IPS-18a (cell line): ENCODE measurements at regions not wholly inside any gene's neighbourhood (a gene's known extent, or its start where the extent isn't known, plus 50 kb on each side); places are given as distances from the start of the nearest gene placed in this dataset.

Experiments
- H3K27ac ChIP-seq: one replicate; pipeline ENCODE4 v1.5.1; 2013; ENCODE audit warnings: low read length
- H3K27me3 ChIP-seq: one replicate; pipeline ENCODE4 v1.6.1; 2013; ENCODE audit warnings: mild to moderate bottlenecking, low read length; ENCODE audit not compliant: control insufficient read depth, insufficient read depth
- H3K36me3 ChIP-seq: one replicate; pipeline ENCODE4 v1.6.1; 2013; ENCODE audit warnings: low read depth, low read length; ENCODE audit not compliant: control insufficient read depth
- H3K4me1 ChIP-seq: one replicate; pipeline ENCODE4 v1.6.1; 2013; ENCODE audit warnings: low read depth, low read length; ENCODE audit not compliant: control insufficient read depth
- H3K4me3 ChIP-seq: one replicate; pipeline ENCODE4 v1.5.1; 2013; ENCODE audit warnings: low read length
- H3K9ac ChIP-seq: one replicate; pipeline ENCODE4 v1.6.1; 2013; ENCODE audit warnings: mild to moderate bottlenecking, low read length, moderate library complexity
- H3K9me3 ChIP-seq: one replicate; pipeline ENCODE4 v1.6.1; 2013; ENCODE audit warnings: low read depth, low read length; ENCODE audit not compliant: control insufficient read depth

- H3K4me1 ChIP-seq: peaks cover 10% of the 10 kb centered on the region
- H3K9ac ChIP-seq: no peak overlapping the region
- no peak overlapping the region for H3K4me3 ChIP-seq
- no peaks in the 10 kb centered on the region for H3K36me3 ChIP-seq
- H3K27me3 ChIP-seq: no peaks in the 10 kb centered on the region
- no peak overlapping the region for H3K27ac ChIP-seq
- no peaks in the 10 kb centered on the region for H3K9me3 ChIP-seq
These were observed 687.3 kb downstream of the DNAJB9 start for GRCh38 chr7:109256762-109257560.

- Histone ChIP-seq H3K27ac (no peak overlapping the region), H3K4me3 (no peak overlapping the region)
These were observed 689.5 kb downstream of the DNAJB9 start for GRCh38 chr7:109259151-109259550.

GRCh38 chr7:109261781-109262180 lies 692.1 kb downstream of the DNAJB9 start:
- Histone ChIP-seq H3K4me1 (peaks cover 10% of the 10 kb centered on the region), H3K27me3 (no peaks in the 10 kb centered on the region), H3K27ac (no peak overlapping the region), H3K4me3 (no peak overlapping the region), H3K9me3 (no peaks in the 10 kb centered on the region), H3K36me3 (no peaks in the 10 kb centered on the region), H3K9ac (no peak overlapping the region)

More at GRCh38 chr7:109259151-109259550, 689.5 kb downstream of the DNAJB9 start:
- no peak overlapping the region for H3K9ac ChIP-seq
- H3K36me3 ChIP-seq: no peaks in the 10 kb centered on the region
- no peaks in the 10 kb centered on the region for H3K27me3 ChIP-seq
- peaks cover 10% of the 10 kb centered on the region for H3K4me1 ChIP-seq
- H3K9me3 ChIP-seq: no peaks in the 10 kb centered on the region

- no peaks in the 10 kb centered on the region for H3K27me3 ChIP-seq
- no peaks in the 10 kb centered on the region for H3K4me1 ChIP-seq
- no peak overlapping the region for H3K9ac ChIP-seq
- no peaks in the 10 kb centered on the region for H3K36me3 ChIP-seq
- peaks cover 3% of the 10 kb centered on the region for H3K9me3 ChIP-seq
- no peak overlapping the region for H3K27ac ChIP-seq
- no peak overlapping the region for H3K4me3 ChIP-seq
These were observed 696.9 kb downstream of the DNAJB9 start for GRCh38 chr7:109266610-109267009.

GRCh38 chr7:109276348-109276747 lies 706.7 kb downstream of the DNAJB9 start:
- H3K27me3 ChIP-seq: no peaks in the 10 kb centered on the region
- H3K36me3 ChIP-seq: no peaks in the 10 kb centered on the region
- no peak overlapping the region for H3K27ac ChIP-seq
- no peak overlapping the region for H3K9ac ChIP-seq
- no peaks in the 10 kb centered on the region for H3K4me1 ChIP-seq
- H3K4me3 ChIP-seq: no peak overlapping the region
- H3K9me3 ChIP-seq: no peaks in the 10 kb centered on the region

- no peak overlapping the region for H3K4me3 ChIP-seq
- no peaks in the 10 kb centered on the region for H3K36me3 ChIP-seq
- no peak overlapping the region for H3K9ac ChIP-seq
- H3K9me3 ChIP-seq: no peaks in the 10 kb centered on the region
- no peaks in the 10 kb centered on the region for H3K4me1 ChIP-seq
- no peaks in the 10 kb centered on the region for H3K27me3 ChIP-seq
- no peak overlapping the region for H3K27ac ChIP-seq
These were observed 713.1 kb downstream of the DNAJB9 start for GRCh38 chr7:109282726-109283125.

- no peaks in the 10 kb centered on the region for H3K36me3 ChIP-seq
- H3K27ac ChIP-seq: no peak overlapping the region
- H3K4me3 ChIP-seq: no peak overlapping the region
- no peaks in the 10 kb centered on the region for H3K9me3 ChIP-seq
- H3K4me1 ChIP-seq: no peaks in the 10 kb centered on the region
- H3K9ac ChIP-seq: no peak overlapping the region
- no peaks in the 10 kb centered on the region for H3K27me3 ChIP-seq
These were observed 715.3 kb downstream of the DNAJB9 start for GRCh38 chr7:109284943-109285342.

GRCh38 chr7:109295158-109295557 lies 725.5 kb downstream of the DNAJB9 start:
- Histone ChIP-seq H3K9me3 (no peaks in the 10 kb centered on the region), H3K36me3 (no peaks in the 10 kb centered on the region), H3K27me3 (no peaks in the 10 kb centered on the region), H3K4me1 (peaks cover 8% of the 10 kb centered on the region), H3K9ac (no peak overlapping the region), H3K27ac (no peak overlapping the region), H3K4me3 (no peak overlapping the region)

- H3K4me1 ChIP-seq: no peaks in the 10 kb centered on the region
- H3K9ac ChIP-seq: no peak overlapping the region
- no peaks in the 10 kb centered on the region for H3K27me3 ChIP-seq
- no peak overlapping the region for H3K4me3 ChIP-seq
- no peaks in the 10 kb centered on the region for H3K36me3 ChIP-seq
- H3K9me3 ChIP-seq: no peaks in the 10 kb centered on the region
- H3K27ac ChIP-seq: no peak overlapping the region
These were observed 739.1 kb downstream of the DNAJB9 start for GRCh38 chr7:109308816-109309215.

GRCh38 chr7:109309790-109310189 lies 740.1 kb downstream of the DNAJB9 start:
- Histone ChIP-seq H3K36me3 (no peaks in the 10 kb centered on the region), H3K4me1 (no peaks in the 10 kb centered on the region), H3K9ac (no peak overlapping the region), H3K27ac (no peak overlapping the region), H3K4me3 (no peak overlapping the region), H3K9me3 (no peaks in the 10 kb centered on the region), H3K27me3 (no peaks in the 10 kb centered on the region)

GRCh38 chr7:109318136-109318535 lies 748.5 kb downstream of the DNAJB9 start:
- Histone ChIP-seq H3K27me3 (no peaks in the 10 kb centered on the region), H3K36me3 (no peaks in the 10 kb centered on the region), H3K9me3 (no peaks in the 10 kb centered on the region), H3K9ac (no peak overlapping the region), H3K4me1 (no peaks in the 10 kb centered on the region), H3K27ac (no peak overlapping the region), H3K4me3 (no peak overlapping the region)

GRCh38 chr7:109322833-109323232 lies 753.2 kb downstream of the DNAJB9 start:
- H3K27ac ChIP-seq: no peak overlapping the region
- H3K4me3 ChIP-seq: no peak overlapping the region
- no peak overlapping the region for H3K9ac ChIP-seq
- no peaks in the 10 kb centered on the region for H3K27me3 ChIP-seq
- no peaks in the 10 kb centered on the region for H3K9me3 ChIP-seq
- no peaks in the 10 kb centered on the region for H3K36me3 ChIP-seq
- no peaks in the 10 kb centered on the region for H3K4me1 ChIP-seq
